HFFc6 (cell line): ENCODE measurements at regions not wholly inside any gene's neighbourhood (a gene's known extent, or its start where the extent isn't known, plus 50 kb on each side); places are given as distances from the start of the nearest gene placed in this dataset.

Experiments used
- DNase-seq: peaks from one replicate; pipeline ENCODE4 v3.0.0-alpha.2; 2018
- H3K27ac Mint-ChIP-seq: 2 replicates; pipeline ENCODE4 v1.8.0; 2020; ENCODE audit warnings: mild to moderate bottlenecking, mixed read lengths
- H3K27me3 Mint-ChIP-seq: 2 replicates; pipeline ENCODE4 v1.8.0; 2021; ENCODE audit warnings: mild to moderate bottlenecking, moderate library complexity, mixed read lengths; ENCODE audit not compliant: insufficient read depth
- H3K36me3 Mint-ChIP-seq: 2 replicates; pipeline ENCODE4 v1.8.0; 2021; ENCODE audit warnings: low read depth, mixed read lengths
- H3K4me1 Mint-ChIP-seq: 2 replicates; pipeline ENCODE4 v1.8.0; 2020; ENCODE audit warnings: low read depth, mixed read lengths
- H3K4me3 Mint-ChIP-seq: 2 replicates; pipeline ENCODE4 v1.8.0; 2020; ENCODE audit warnings: mild to moderate bottlenecking, moderate library complexity, mixed read lengths
- H3K9me3 Mint-ChIP-seq: 2 replicates; pipeline ENCODE4 v1.8.0; 2020; ENCODE audit warnings: mild to moderate bottlenecking, mixed read lengths
- CTCF ChIP-seq: fragments of 200-600 bp; sonication (generic); IDR thresholded peaks from 2 replicates; pipeline ENCODE4 v1.5.0; 2021; ENCODE audit warnings: antibody characterized with exemption, mild to moderate bottlenecking

DNA sequence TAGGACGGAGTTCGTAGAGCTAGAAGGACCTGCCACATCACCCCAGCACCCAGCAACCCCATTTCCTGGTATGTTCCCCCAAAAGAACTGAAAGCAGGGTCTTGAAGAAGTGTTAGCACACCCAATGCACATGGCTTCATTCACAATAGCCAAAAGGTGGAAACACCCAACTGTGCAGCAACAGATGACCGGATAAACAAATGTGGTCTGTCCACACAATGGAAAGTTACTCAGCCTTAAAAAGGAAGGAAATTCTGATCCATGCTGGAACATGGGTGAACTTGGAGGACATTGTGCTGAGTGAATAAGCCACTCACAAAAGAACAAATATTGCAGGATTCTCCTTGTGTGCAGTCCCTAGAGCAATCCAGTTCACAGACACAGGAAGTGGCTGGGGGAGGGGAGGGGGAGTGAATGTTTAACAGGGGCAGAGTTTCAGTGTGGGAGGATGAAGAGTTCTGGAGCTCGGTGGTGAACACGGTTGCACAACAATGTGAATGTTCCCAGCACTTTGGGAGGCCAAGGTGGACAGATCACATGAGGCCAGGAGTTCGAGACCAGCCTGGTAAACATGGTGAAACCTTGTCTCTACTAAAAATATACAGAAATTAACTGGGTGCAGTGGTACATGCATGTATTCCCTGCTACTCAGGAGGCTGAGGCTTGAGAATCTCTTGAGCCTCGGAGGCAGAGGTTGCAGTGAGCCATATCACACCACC, 157.5 kb downstream of the NUP210 start:
- no peak for DNase-seq
- H3K4me3 Mint-ChIP-seq: no peak overlapping the region
- TF ChIP-seq CTCF: no peak
- peaks cover 45% of the 10 kb centered on the region for H3K27me3 Mint-ChIP-seq
- H3K9me3 Mint-ChIP-seq: no peaks in the 10 kb centered on the region
- H3K4me1 Mint-ChIP-seq: no peaks in the 10 kb centered on the region
- H3K36me3 Mint-ChIP-seq: no peaks in the 10 kb centered on the region
- H3K27ac Mint-ChIP-seq: no peak overlapping the region

DNA sequence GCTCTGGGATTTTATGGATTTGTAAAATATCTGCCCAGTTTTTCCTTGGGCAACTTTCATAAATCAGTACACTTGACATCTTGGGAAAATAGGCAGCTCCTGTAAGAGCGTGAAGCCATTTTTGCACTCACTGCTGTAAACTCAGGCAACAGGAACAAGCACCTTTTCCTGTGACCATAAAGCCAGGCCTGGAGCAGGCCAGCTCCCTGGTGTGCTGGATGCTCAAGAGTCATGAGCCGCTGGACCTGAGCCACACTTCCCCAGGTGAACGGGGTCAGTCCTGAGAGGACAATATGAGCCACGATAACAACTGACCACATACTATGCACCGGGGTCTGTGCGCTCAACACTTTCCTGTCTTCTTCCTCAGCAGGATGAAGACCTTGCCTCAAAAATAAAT, 158.2 kb downstream of the NUP210 start:
- Mint-ChIP-seq H3K4me1 (no peaks in the 10 kb centered on the region), H3K27me3 (peaks cover 45% of the 10 kb centered on the region)

GRCh38 chr3:13261104-13261830, 158.9 kb downstream of the NUP210 start:
- no peaks in the 10 kb centered on the region for H3K9me3 Mint-ChIP-seq
- H3K4me3 Mint-ChIP-seq: no peak overlapping the region
- H3K36me3 Mint-ChIP-seq: no peaks in the 10 kb centered on the region
- TF ChIP-seq CTCF: no peak
- no peak overlapping the region for H3K27ac Mint-ChIP-seq
- no peak for DNase-seq
- H3K27me3 Mint-ChIP-seq: peaks cover 49% of the 10 kb centered on the region
- H3K4me1 Mint-ChIP-seq: no peaks in the 10 kb centered on the region

More for the DNA sequence above, 158.2 kb downstream of the NUP210 start:
- Mint-ChIP-seq H3K9me3 (no peaks in the 10 kb centered on the region), H3K27ac (no peak overlapping the region), H3K4me3 (no peak overlapping the region), H3K36me3 (no peaks in the 10 kb centered on the region)
- no peak for TF ChIP-seq CTCF
- DNase-seq: no peak

GRCh38 chr3:13260259-13261103, 159.6 kb downstream of the NUP210 start:
- Mint-ChIP-seq H3K27me3 (peaks cover 48% of the 10 kb centered on the region), H3K4me3 (no peak overlapping the region), H3K36me3 (no peaks in the 10 kb centered on the region), H3K4me1 (no peaks in the 10 kb centered on the region), H3K9me3 (no peaks in the 10 kb centered on the region), H3K27ac (no peak overlapping the region)
- TF ChIP-seq CTCF: peak; percentile 53
- DNase-seq: no peak

GRCh38 chr3:13259831-13260230, 160.3 kb downstream of the NUP210 start:
- Mint-ChIP-seq H3K4me1 (no peaks in the 10 kb centered on the region), H3K36me3 (no peaks in the 10 kb centered on the region), H3K27ac (no peak overlapping the region), H3K4me3 (no peak overlapping the region), H3K9me3 (no peaks in the 10 kb centered on the region), H3K27me3 (peaks cover 48% of the 10 kb centered on the region)
- DNase-seq: no peak
- no peak for TF ChIP-seq CTCF
